ENCODE measurements at regions not wholly inside any gene's neighbourhood (a gene's known extent, or its start where the extent isn't known, plus 50 kb on each side); places are given as distances from the start of the nearest gene placed in this dataset.

- Histone ChIP-seq H3K4me1 (ENCODE audit: control insufficient read depth, insufficient read depth, low read length) (no peaks in the 10 kb centered on the region), H3K4me3 (ENCODE audit: low read depth, low read length) (no peak overlapping the region), H3K9me3 (ENCODE audit: control insufficient read depth, insufficient read depth, low read depth, low read length) (no peaks in the 10 kb centered on the region), H3K36me3 (ENCODE audit: control insufficient read depth in 2 of 2, insufficient read depth in 1 of 2, low read length in 2 of 2) (no peaks in the 10 kb centered on the region), H3K27ac (ENCODE audit: extremely low read depth, low read depth, low read length) (no peak overlapping the region)
- POLR2A ChIA-PET, result no interaction called here
- TF ChIP-seq SETDB1 (IDR thresholded peaks at IDR 0.05; ENCODE audit: insufficient read length, low read length) (no peak), ZFP37 (tag by site-specific recombination; IDR thresholded peaks at IDR 0.05) (no peak), ZNF830 (tag by site-specific recombination; IDR thresholded peaks at IDR 0.05; ENCODE audit: low read depth) (no peak), ZNF548 (tag by site-specific recombination; IDR thresholded peaks at IDR 0.05) (no peak), ZNF776 (tag by site-specific recombination; IDR thresholded peaks at IDR 0.05; ENCODE audit: borderline replicate concordance) (no peak), ZNF544 (tag by site-specific recombination; IDR thresholded peaks at IDR 0.05) (no peak), KLF17 (tag by site-specific recombination; IDR thresholded peaks at IDR 0.05) (no peak), GLIS1 (tag by site-specific recombination; IDR thresholded peaks at IDR 0.05) (no peak), ZNF18 (tag by site-specific recombination; IDR thresholded peaks at IDR 0.05) (no peak), ZNF513 (tag by site-specific recombination; IDR thresholded peaks at IDR 0.05) (no peak), MEIS1 (CRISPR knock-in tag; IDR thresholded peaks at IDR 0.05; ENCODE audit: borderline replicate concordance) (no peak), ZBTB17 (tag by site-specific recombination; IDR thresholded peaks at IDR 0.05) (no peak)
- CTCF ChIA-PET, result interaction anchor here (0.7 to 3.2 kb wide), 3 partner anchors 18 to 201 kb away, joined by 3 to 19 read pairs (median 3); no protein-coding TSS in a partner anchor
Measured at GRCh38 chr1:209230314-209230713, 353.2 kb upstream of the CAMK1G start.

- Histone ChIP-seq H3K4me1 (ENCODE audit: control insufficient read depth, insufficient read depth, low read length) (no peaks in the 10 kb centered on the region), H3K4me3 (ENCODE audit: low read depth, low read length) (no peak overlapping the region), H3K9me3 (ENCODE audit: control insufficient read depth, insufficient read depth, low read depth, low read length) (no peaks in the 10 kb centered on the region), H3K36me3 (ENCODE audit: control insufficient read depth in 2 of 2, insufficient read depth in 1 of 2, low read length in 2 of 2) (no peaks in the 10 kb centered on the region), H3K27ac (ENCODE audit: extremely low read depth, low read depth, low read length) (no peak overlapping the region)
- ChIA-PET CTCF (no interaction called here), POLR2A (no interaction called here)
- TF ChIP-seq ZNF350 (tag by site-specific recombination; IDR thresholded peaks at IDR 0.05) (no peak), ZNF341 (tag by site-specific recombination; IDR thresholded peaks at IDR 0.05; ENCODE audit: low read depth) (no peak), ZSCAN4 (tag by site-specific recombination; IDR thresholded peaks at IDR 0.05) (no peak), ZFP69B (tag by site-specific recombination; IDR thresholded peaks at IDR 0.05) (no peak), ZNF629 (tag by site-specific recombination; IDR thresholded peaks at IDR 0.05) (no peak), ZNF311 (tag by site-specific recombination; IDR thresholded peaks at IDR 0.05; ENCODE audit: borderline replicate concordance) (no peak), GLIS2 (tag by site-specific recombination; IDR thresholded peaks at IDR 0.05) (no peak), ZNF211 (tag by site-specific recombination; IDR thresholded peaks at IDR 0.05; ENCODE audit: low read depth) (no peak), ZNF600 (tag by site-specific recombination; IDR thresholded peaks at IDR 0.05) (no peak), ZNF558 (tag by site-specific recombination; IDR thresholded peaks at IDR 0.05) (no peak), ZFP41 (tag by site-specific recombination; IDR thresholded peaks at IDR 0.05; ENCODE audit: borderline replicate concordance) (no peak), ZBTB6 (tag by site-specific recombination; IDR thresholded peaks at IDR 0.05) (no peak), ZNF580 (tag by site-specific recombination; IDR thresholded peaks at IDR 0.05) (no peak), GFI1B (tag by site-specific recombination; IDR thresholded peaks at IDR 0.05) (no peak), PATZ1 (tag by site-specific recombination; IDR thresholded peaks at IDR 0.05) (no peak), FEZF1 (tag by site-specific recombination; IDR thresholded peaks at IDR 0.05) (no peak)
Measured at GRCh38 chr1:209231476-209232156, 351.9 kb upstream of the CAMK1G start.
